IPS-15b (cell line): ENCODE measurements at regions not wholly inside any gene's neighbourhood (a gene's known extent, or its start where the extent isn't known, plus 50 kb on each side); places are given as distances from the start of the nearest gene placed in this dataset.
"Not testable (repeated sequence)": the region's sequence is repeated elsewhere in the genome, so short reads cannot be mapped to it uniquely, and the experiment has no call there.

Source experiments
- H3K27me3 ChIP-seq: one replicate; pipeline ENCODE4 v1.6.1; 2013; ENCODE audit warnings: low read length; ENCODE audit not compliant: control insufficient read depth, insufficient read depth
- H3K36me3 ChIP-seq: one replicate; pipeline ENCODE4 v1.6.1; 2013; ENCODE audit warnings: low read length; ENCODE audit not compliant: control insufficient read depth, insufficient read depth
- H3K4me1 ChIP-seq: one replicate; pipeline ENCODE4 v1.6.1; 2013; ENCODE audit warnings: mild to moderate bottlenecking, low read length; ENCODE audit not compliant: control insufficient read depth, insufficient read depth
- H3K4me3 ChIP-seq: one replicate; pipeline ENCODE4 v1.5.1; 2013; ENCODE audit warnings: low read depth, low read length
- H3K9ac ChIP-seq: one replicate; pipeline ENCODE4 v1.6.1; 2013; ENCODE audit warnings: low read depth, mild to moderate bottlenecking, low read length
- H3K9me3 ChIP-seq: one replicate; pipeline ENCODE4 v1.6.1; 2013; ENCODE audit warnings: mild to moderate bottlenecking, low read length; ENCODE audit not compliant: control insufficient read depth, insufficient read depth

DNA sequence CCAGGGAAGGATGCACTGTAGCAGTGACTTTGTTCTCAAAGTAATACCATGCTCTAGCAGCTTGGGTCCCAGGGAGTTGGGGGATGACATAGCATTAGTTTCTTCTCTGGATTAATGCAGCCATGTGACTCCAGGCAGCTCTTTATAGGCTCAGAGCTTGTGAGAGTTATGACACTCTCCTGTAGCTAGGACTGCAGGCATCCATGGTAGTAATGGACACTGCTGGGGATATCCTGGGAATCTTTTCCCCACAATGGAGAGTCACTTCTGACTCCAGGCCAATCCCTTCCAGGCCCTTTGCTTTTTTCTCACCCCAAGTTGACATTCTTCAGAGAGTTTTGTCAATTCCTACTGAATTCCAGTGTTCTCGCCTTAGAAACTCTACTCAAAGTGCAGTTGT, 270.9 kb downstream of the COG6 start:
- no peak overlapping the region for H3K9ac ChIP-seq
- H3K9me3 ChIP-seq = no peaks in the 10 kb centered on the region
- no peak overlapping the region for H3K4me3 ChIP-seq
- no peaks in the 10 kb centered on the region for H3K36me3 ChIP-seq
- no peaks in the 10 kb centered on the region for H3K4me1 ChIP-seq
- H3K27me3 ChIP-seq = no peaks in the 10 kb centered on the region

- Histone ChIP-seq H3K9ac (no peak overlapping the region), H3K27me3 (no peaks in the 10 kb centered on the region), H3K4me3 (no peak overlapping the region), H3K4me1 (no peaks in the 10 kb centered on the region), H3K36me3 (no peaks in the 10 kb centered on the region), H3K9me3 (no peaks in the 10 kb centered on the region)
Observed at GRCh38 chr13:39928261-39928660, 272.8 kb downstream of the COG6 start.

- Histone ChIP-seq H3K27me3 (no peaks in the 10 kb centered on the region), H3K36me3 (no peaks in the 10 kb centered on the region), H3K9ac (no peak overlapping the region), H3K4me3 (no peak overlapping the region), H3K9me3 (no peaks in the 10 kb centered on the region), H3K4me1 (no peaks in the 10 kb centered on the region)
Observed at GRCh38 chr13:39929583-39929982, 274.1 kb downstream of the COG6 start.

- no peaks in the 10 kb centered on the region for H3K36me3 ChIP-seq
- no peaks in the 10 kb centered on the region for H3K4me1 ChIP-seq
- no peak overlapping the region for H3K4me3 ChIP-seq
- no peaks in the 10 kb centered on the region for H3K9me3 ChIP-seq
- H3K27me3 ChIP-seq = no peaks in the 10 kb centered on the region
- H3K9ac ChIP-seq = no peak overlapping the region
Observed at GRCh38 chr13:39930060-39930459, 274.6 kb downstream of the COG6 start.

DNA sequence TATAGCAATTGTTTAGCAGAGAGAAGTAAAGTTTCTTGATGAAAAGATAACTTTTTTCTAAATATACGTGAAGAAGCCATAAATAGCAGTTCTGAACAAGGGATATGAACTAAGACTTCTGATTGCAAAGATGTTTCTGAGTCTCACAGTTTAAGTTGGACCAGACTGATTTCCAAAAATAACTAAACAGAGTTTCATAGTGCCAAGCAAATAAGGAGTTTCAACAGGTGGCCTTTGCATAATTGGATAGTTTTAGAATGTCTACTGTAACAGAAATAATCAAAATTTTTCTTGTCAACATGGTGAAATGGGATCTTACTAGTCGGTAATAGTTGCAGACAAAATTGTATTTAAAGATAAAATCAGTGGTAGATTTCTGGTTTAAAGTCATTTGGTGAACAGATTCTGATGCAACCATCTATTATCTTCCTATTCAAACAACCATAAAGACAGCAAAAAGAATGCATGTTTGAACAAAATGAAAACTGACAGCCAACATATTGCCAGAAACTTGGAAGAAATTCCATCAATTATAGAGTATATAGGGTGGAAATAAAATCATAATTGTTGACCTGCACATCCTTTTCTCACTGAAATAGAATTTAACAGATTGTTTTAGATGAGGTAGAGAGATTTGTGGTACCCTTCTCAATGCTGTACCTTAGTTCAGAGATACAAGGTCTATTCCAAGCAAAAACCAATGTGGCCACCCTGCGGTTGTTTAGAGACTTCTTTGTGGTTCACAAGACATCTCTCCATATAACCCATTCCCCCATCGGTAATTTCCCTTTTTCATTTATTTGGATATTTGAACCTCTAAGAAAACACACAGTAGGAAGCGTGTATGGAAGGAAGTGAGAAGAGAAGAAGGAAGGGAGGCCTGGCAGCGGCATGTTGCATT, 275.3 kb downstream of the COG6 start:
- H3K4me3 ChIP-seq = no peak overlapping the region
- no peaks in the 10 kb centered on the region for H3K4me1 ChIP-seq
- no peaks in the 10 kb centered on the region for H3K36me3 ChIP-seq
- H3K9ac ChIP-seq = no peak overlapping the region
- no peaks in the 10 kb centered on the region for H3K9me3 ChIP-seq
- H3K27me3 ChIP-seq = no peaks in the 10 kb centered on the region

DNA sequence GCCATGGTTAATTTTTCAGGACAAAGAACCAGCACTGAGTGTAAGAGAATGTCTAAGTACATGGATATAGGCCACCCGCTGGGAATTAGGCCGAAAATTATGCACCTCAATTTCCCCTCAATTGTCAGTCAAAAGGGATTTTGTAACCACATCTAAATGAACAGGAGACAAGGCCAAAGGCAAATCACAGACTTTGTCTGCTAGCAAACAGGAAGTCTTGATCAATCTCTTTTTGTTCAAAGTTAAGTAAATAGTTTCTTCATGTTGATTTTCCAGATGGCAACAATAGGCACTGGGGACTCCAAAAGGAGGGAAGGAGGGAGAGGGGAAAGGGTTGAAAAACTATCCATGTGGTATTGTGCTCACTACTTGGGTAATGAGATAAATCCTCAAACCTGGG, 276.0 kb downstream of the COG6 start:
- H3K36me3 ChIP-seq = no peaks in the 10 kb centered on the region
- no peaks in the 10 kb centered on the region for H3K9me3 ChIP-seq
- H3K9ac ChIP-seq = no peak overlapping the region
- no peak overlapping the region for H3K4me3 ChIP-seq
- H3K27me3 ChIP-seq = no peaks in the 10 kb centered on the region
- H3K4me1 ChIP-seq = no peaks in the 10 kb centered on the region

- H3K9me3 ChIP-seq, H3K9ac ChIP-seq, H3K27me3 ChIP-seq, H3K4me1 ChIP-seq, H3K36me3 ChIP-seq, H3K4me3 ChIP-seq: not testable (repeated sequence)
Observed at GRCh38 chr13:39932514-39932913, 277.1 kb downstream of the COG6 start.

DNA sequence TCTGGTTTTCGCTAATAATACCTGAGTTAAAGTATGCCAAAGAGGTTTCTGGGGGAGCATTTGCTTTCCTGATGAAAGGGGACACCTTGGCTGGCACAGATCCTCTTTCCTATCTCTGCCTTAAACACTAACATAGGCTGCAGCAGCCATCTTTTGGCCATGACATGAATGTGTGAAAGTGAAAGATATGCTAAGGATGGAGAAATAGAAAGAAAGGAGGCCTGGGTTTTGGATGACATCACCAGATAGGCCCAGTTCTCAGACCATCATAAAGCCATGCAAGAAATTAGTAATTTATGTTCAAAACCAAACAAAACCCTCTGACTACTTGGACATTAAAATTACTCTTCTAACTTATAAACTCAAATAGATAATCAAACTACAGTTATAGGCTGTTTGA, 279.7 kb downstream of the COG6 start:
- no peaks in the 10 kb centered on the region for H3K4me1 ChIP-seq
- H3K9ac ChIP-seq = no peak overlapping the region
- no peak overlapping the region for H3K4me3 ChIP-seq
- H3K36me3 ChIP-seq = no peaks in the 10 kb centered on the region
- H3K9me3 ChIP-seq = no peaks in the 10 kb centered on the region
- H3K27me3 ChIP-seq = no peaks in the 10 kb centered on the region

DNA sequence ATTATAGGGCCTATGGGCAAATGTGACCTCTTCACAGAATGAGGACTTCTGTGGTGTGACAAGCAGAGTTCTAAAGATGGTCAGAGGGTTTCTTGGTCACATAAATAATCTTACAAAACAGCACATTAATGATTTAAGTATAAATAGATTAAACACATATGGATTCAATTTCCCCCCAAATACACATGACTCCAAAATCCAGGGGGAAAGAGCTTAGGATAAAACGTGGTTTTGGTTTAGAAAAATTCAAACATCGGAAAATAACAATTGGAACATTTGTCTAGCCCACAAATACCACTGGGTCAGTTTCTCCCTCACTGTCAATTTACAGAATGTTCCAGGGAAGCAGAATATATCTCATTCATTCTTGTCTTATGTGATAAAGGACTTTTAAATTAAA, 283.1 kb downstream of the COG6 start:
- Histone ChIP-seq H3K4me1 (peaks cover 3% of the 10 kb centered on the region), H3K4me3 (no peak overlapping the region), H3K9ac (no peak overlapping the region), H3K36me3 (no peaks in the 10 kb centered on the region), H3K27me3 (no peaks in the 10 kb centered on the region), H3K9me3 (no peaks in the 10 kb centered on the region)

- no peak overlapping the region for H3K9ac ChIP-seq
- H3K27me3 ChIP-seq = no peaks in the 10 kb centered on the region
- peaks cover 3% of the 10 kb centered on the region for H3K4me1 ChIP-seq
- no peaks in the 10 kb centered on the region for H3K36me3 ChIP-seq
- H3K9me3 ChIP-seq = no peaks in the 10 kb centered on the region
- no peak overlapping the region for H3K4me3 ChIP-seq
Observed at GRCh38 chr13:39941236-39941635, 285.8 kb downstream of the COG6 start.

- Histone ChIP-seq H3K27me3 (no peaks in the 10 kb centered on the region), H3K36me3 (no peaks in the 10 kb centered on the region), H3K9ac (no peak overlapping the region), H3K4me3 (no peak overlapping the region), H3K9me3 (no peaks in the 10 kb centered on the region), H3K4me1 (peaks cover 3% of the 10 kb centered on the region)
Observed at GRCh38 chr13:39941911-39942551, 286.6 kb downstream of the COG6 start.
